Heart left ventricle (tissue), 16 donors: ENCODE measurements at regions not wholly inside any gene's neighbourhood (a gene's known extent, or its start where the extent isn't known, plus 50 kb on each side); places are given as distances from the start of the nearest gene placed in this dataset.

Experiments
- ATAC-seq, 4 donors: fragments of 200-7000 bp; cut with Tn5 transposase; one replicate each; pipeline ENCODE4 v1.9.1; 2020 to 2022; ENCODE audit warnings: moderate library complexity in 4 of 4, mild to moderate bottlenecking in 3 of 4, moderate number of reproducible peaks in 1 of 4
- DNase-seq, 5 donors: peaks; one replicate each; pipeline ENCODE4 v3.0.0-alpha.2; 2020
- H3K27ac ChIP-seq, 12 donors: fragments of 200-600 bp; sonication (generic) in 4 of 12; one replicate each; pipeline versions ENCODE4 v1.5.0 to v1.8.0; 2016 to 2022; ENCODE audit warnings: mild to moderate bottlenecking in 2 of 12
- H3K27me3 ChIP-seq, 9 donors: fragments of 200-600 bp; sonication (generic) in 2 of 9; one replicate each; pipeline versions ENCODE4 v1.5.1 to v1.8.0; 2016 to 2022; ENCODE audit warnings: mild to moderate bottlenecking in 3 of 9
- H3K36me3 ChIP-seq, 9 donors: fragments of 200-600 bp; sonication (generic) in 2 of 9; one replicate each; pipeline versions ENCODE4 v1.5.0 to v1.8.0; 2018 to 2022; ENCODE audit warnings: mild to moderate bottlenecking in 2 of 9
- H3K4me1 ChIP-seq, 12 donors: fragments of 200-600 bp; sonication (generic) in 4 of 12; one replicate each; pipeline versions ENCODE4 v1.5.0 to v1.8.0; 2016 to 2022; ENCODE audit warnings: mild to moderate bottlenecking in 3 of 12
- H3K4me3 ChIP-seq, 12 donors: fragments of 200-600 bp; sonication (generic) in 4 of 12; one replicate each; pipeline versions ENCODE4 v1.5.0 to v1.8.0; 2017 to 2022; ENCODE audit warnings: mild to moderate bottlenecking in 9 of 12, moderate library complexity in 4 of 12
- H3K9me3 ChIP-seq, 12 donors: fragments of 200-600 bp; sonication (generic) in 4 of 12; one replicate each; pipeline versions ENCODE4 v1.5.0 to v1.8.0; 2016 to 2022; ENCODE audit warnings: mild to moderate bottlenecking in 1 of 12
- POLR2A ChIP-seq, 2 donors: fragments of 450-650 bp; IDR thresholded peaks; one replicate each; pipeline ENCODE4 v1.6.1; 2017; ENCODE audit warnings: antibody characterized with exemption in 2 of 2, mild to moderate bottlenecking in 2 of 2, moderate library complexity in 2 of 2
- WGBS, 4 donors: extraction: QIAGEN DNeasy Blood & Tissue Kit in 2 of 4; methylation state at CpG; one replicate each; pipeline versions ENCODE4 v1.1.5 to v1.1.7; 2013 to 2018; 5-methylcytosine and 5-hydroxymethylcytosine counted together
- intact Hi-C, 10 donors: fragments of 100-400 bp; cut with DNase I; formaldehyde crosslinking; loops; one replicate each; pipeline versions ENCODE4 v1.11.1 to v1.14.2; 2022
- TF ChIP-seq, protein P1 (sequence below), 12 donors: fragments of 200-600 bp; sonication (generic) in 4 of 12; IDR thresholded peaks; one replicate each; pipeline versions ENCODE4 v1.5.0 to v1.8.0; 2018 to 2022; ENCODE audit warnings: antibody characterized with exemption in 12 of 12, mild to moderate bottlenecking in 5 of 12
- donor health status: ischemic (EF 13 %, LVEDD 7.1; RV severe dilation, severe dysfunction).
- donor health status: healthy with polysubstance abuse.
- donor health status: DM: no; HTN: yes; CAD: no.
- donor health status: DM: no; HTN: no; CAD: no.
- donor health status: ischemic (EF 25% LVEDD 6.9; RV normal size, moderate dysfunction).
- donor health status: ischemic (EF 25% LVEDD 5.7; RV mildly dilated, moderate dysfunction).
- donor health status: healthy.
- donor health status: DM: yes; HTN: yes; CAD: no.
- donor health status: ischemic (EF 35%, LVEDD 5.7; RV mildly dilated, moderate dysfunction).
- donor health status: nonischemic (EF 11% LVEDD 7.7; RV severe dilation, severe dysfunction).
- donor health status: DM: yes; HTN: yes; CAD: no.
- donor health status: PGD.
- donor health status: ischemic (EF 29% LVEDD 5.4; RV normal size, mild dysfunction).
- donor health status: nonischemic (EF 23%, LVEDD 6.1; RV moderate dilation, normal function).

DNA sequence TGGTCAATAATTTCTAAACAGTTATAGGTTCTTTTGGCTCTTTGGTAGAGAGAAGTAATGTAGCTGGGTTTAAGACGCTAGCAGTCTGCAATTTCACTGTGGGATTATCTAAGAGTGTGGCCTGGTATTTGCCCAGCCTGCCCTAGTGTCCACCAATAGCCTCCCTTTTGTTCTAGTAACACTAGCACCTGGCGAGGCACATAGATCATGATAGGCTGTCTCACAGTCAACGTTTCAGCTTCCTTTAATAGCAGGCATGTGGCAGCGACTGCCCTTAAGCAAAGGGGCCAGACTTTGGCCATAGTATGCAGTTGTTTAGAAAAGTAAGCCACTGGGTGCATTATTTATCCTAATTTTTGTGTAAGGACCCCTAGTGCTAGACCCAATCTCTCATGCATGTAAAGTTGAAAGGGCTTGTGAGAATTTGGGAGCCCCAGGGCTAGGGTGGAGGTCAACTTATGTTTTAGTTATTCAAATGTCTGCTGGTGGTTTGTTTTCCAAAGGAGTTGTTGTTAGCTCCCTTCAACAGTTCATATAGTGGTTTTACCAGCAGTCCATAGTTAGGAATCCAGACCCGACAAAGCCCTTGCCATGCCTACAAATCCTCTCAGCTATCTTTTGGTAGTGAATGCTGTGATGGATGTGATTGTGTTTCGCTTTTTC is 274.3 kb downstream of the HTR1A start:
- 62 to 75% (median 70%) methylated on average over 6 of the region's 6 CpGs for WGBS, 4 donors
- DNase-seq, result no peak
- Histone ChIP-seq H3K4me1 (no peaks in the 10 kb centered on the region), H3K27me3 (peaks cover 0 to 5% (median 0%) of the 10 kb centered on the region in 9 donors), H3K36me3 (no peaks in the 10 kb centered on the region), H3K27ac (no peak overlapping the region), H3K4me3 (no peak overlapping the region), H3K9me3 (no peaks in the 10 kb centered on the region)
- TF ChIP-seq, protein P1, sequence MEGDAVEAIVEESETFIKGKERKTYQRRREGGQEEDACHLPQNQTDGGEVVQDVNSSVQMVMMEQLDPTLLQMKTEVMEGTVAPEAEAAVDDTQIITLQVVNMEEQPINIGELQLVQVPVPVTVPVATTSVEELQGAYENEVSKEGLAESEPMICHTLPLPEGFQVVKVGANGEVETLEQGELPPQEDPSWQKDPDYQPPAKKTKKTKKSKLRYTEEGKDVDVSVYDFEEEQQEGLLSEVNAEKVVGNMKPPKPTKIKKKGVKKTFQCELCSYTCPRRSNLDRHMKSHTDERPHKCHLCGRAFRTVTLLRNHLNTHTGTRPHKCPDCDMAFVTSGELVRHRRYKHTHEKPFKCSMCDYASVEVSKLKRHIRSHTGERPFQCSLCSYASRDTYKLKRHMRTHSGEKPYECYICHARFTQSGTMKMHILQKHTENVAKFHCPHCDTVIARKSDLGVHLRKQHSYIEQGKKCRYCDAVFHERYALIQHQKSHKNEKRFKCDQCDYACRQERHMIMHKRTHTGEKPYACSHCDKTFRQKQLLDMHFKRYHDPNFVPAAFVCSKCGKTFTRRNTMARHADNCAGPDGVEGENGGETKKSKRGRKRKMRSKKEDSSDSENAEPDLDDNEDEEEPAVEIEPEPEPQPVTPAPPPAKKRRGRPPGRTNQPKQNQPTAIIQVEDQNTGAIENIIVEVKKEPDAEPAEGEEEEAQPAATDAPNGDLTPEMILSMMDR (IDR thresholded peaks at IDR 0.05), result no peak
- TF ChIP-seq POLR2A (IDR thresholded peaks at IDR 0.05), result no peak
- intact Hi-C loops, result no loop called here
- ATAC-seq, result no peak

GRCh38 chr5:63686938-63687337 is 275.3 kb downstream of the HTR1A start:
- Histone ChIP-seq H3K27me3 (peaks cover 0 to 5% (median 0%) of the 10 kb centered on the region in 9 donors), H3K4me1 (no peaks in the 10 kb centered on the region), H3K36me3 (no peaks in the 10 kb centered on the region), H3K9me3 (no peaks in the 10 kb centered on the region), H3K4me3 (no peak overlapping the region), H3K27ac (no peak overlapping the region)
- DNase-seq, result no peak
- TF ChIP-seq, protein P1 (IDR thresholded peaks at IDR 0.05), result no peak
- TF ChIP-seq POLR2A (IDR thresholded peaks at IDR 0.05), result no peak
- intact Hi-C loops, result no loop called here
- WGBS, 4 donors, result 65 to 73% (median 69%) methylated on average over 5 of the region's 5 CpGs
- ATAC-seq, result no peak

DNA sequence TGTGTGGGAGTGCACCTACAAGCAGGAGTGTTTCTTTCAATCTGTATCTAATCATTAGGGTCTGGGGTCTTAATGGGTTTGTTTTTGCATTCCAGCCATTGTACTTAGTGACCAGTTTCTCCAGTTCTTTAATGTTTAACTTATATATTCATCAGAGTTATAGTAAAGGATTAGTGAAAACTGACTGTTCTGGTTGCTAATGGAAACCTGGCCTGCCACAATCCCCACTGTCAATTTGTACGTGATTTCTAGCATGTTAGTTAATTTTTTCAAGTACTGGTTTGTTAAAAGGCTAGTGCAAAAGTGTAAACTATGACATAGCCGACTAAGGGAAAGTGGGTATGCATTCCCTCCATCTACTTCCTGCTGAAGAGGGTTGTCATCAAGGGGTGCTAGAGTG is 276.1 kb downstream of the HTR1A start:
- Histone ChIP-seq H3K27me3 (peaks cover 0 to 5% (median 0%) of the 10 kb centered on the region in 9 donors), H3K4me3 (no peak overlapping the region), H3K27ac (no peak overlapping the region), H3K36me3 (no peaks in the 10 kb centered on the region), H3K4me1 (no peaks in the 10 kb centered on the region), H3K9me3 (no peaks in the 10 kb centered on the region)
- DNase-seq (no peak), ATAC-seq (no peak)
- intact Hi-C loops, result no loop called here
- WGBS, 4 donors, result 31 to 52% (median 42%) methylated on average over 2 of the region's 2 CpGs
- TF ChIP-seq, protein P1 (IDR thresholded peaks at IDR 0.05), result no peak
- TF ChIP-seq POLR2A (IDR thresholded peaks at IDR 0.05), result no peak

DNA sequence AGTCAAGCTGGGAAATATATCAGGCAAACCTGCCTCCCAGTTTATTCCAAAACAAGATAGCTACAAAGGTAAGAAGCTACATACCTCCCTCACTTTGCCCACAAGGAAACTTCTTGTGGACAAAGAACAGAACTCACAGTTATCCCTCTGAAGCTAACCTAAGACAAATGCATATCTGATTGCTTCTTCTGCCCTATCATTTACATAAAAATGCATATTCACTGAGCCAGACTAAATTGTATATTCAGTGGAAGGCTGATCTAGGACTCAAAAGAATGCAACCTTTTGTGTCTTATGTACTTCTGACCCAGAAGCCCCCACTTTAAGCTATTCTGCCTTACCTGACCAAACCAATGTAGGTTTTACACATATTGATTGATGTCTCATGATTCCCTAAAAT is 276.8 kb downstream of the HTR1A start:
- H3K36me3 ChIP-seq, result no peaks in the 10 kb centered on the region
- H3K4me1 ChIP-seq, result no peaks in the 10 kb centered on the region
- peaks cover 0 to 5% (median 0%) of the 10 kb centered on the region in 9 donors for H3K27me3 ChIP-seq
- intact Hi-C loops, result no loop called here
- no peaks in the 10 kb centered on the region for H3K9me3 ChIP-seq
- no peak for DNase-seq
- no peak overlapping the region for H3K27ac ChIP-seq
- no peak overlapping the region for H3K4me3 ChIP-seq
- TF ChIP-seq POLR2A (IDR thresholded peaks at IDR 0.05), result no peak
- TF ChIP-seq, protein P1 (IDR thresholded peaks at IDR 0.05), result no peak
- ATAC-seq, result no peak
